NCI-H2196 (cell line): ENCODE measurements at regions not wholly inside any gene's neighbourhood (a gene's known extent, or its start where the extent isn't known, plus 50 kb on each side); places are given as distances from the start of the nearest gene placed in this dataset.
"Not testable (repeated sequence)": the region's sequence is repeated elsewhere in the genome, so short reads cannot be mapped to it uniquely, and the experiment has no call there.

ENCODE experiments used
- DNase-seq: peaks from one replicate; lab custom pipeline; 2025; ENCODE audit not compliant: unreplicated experiment; lab: John Stamatoyannopoulos, UW

- DNase-seq: no peak
Observed at GRCh38 chr7:65254061-65254460, 119.6 kb upstream of the ZNF92 start.

DNA sequence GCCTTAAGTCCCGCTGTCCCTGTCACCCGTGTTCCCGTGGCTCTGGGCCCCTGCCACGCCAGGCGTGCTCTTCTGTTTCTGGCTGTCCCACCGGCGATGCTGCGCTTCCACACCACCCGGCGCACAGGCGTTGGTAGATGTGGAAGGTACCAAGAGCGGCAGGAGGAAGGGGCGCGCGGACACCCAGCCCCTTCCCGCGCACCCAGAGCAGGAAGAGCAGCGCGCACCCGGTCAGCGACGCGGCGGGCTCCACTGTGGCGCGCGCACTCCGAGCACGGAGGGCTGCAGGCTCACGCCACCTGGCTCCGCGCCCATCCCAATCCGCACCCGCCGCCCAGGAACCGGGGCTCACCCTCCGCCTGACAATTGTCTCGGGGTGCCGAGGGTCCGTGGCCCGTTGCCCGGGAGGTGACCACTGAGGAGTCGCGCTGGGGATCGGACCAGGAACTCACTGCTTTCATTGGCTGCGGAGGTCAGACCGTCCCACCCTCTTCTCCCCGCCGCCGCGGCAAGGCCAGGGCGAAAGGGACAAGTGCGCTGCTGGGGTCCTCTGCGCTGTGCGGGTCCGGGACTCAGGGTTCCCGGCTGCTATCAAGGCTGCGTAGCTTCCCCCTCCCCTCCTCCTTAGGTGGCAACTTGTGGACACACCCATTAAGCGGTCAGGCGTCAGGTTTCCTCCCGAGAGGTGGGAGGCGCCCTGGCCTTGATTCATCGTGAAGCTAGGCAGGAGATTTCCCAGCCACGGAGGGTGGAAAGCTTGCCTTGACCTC lies 121.6 kb upstream of the ZNF92 start:
- DNase-seq: peak; percentile 85

GRCh38 chr7:65250697-65251395 lies 122.8 kb upstream of the ZNF92 start:
- no peak for DNase-seq

- no peak for DNase-seq
Observed at GRCh38 chr7:65250216-65250615, 123.4 kb upstream of the ZNF92 start.

DNA sequence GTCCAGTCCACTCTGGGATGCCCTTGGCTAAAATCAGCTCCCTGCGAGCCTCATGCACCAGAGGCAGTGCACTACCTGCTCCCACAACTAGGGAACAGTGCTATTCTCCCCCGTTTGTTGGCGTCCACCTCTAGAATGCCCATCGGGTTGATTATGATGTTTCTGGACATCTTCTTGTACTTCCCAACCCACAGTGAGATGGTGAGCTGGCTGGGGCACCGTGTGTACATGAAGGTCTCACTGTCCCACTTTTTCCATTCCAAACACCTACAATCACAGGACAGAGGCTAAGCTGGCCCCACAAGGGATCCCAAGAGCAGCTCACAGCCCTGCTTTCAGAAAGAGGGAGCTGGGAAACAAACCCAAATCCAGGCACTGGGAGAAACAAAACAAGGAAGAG lies 126.2 kb upstream of the ZNF92 start:
- no peak for DNase-seq

GRCh38 chr7:65239707-65240352 lies 133.8 kb upstream of the ZNF92 start:
- DNase-seq: peak; percentile 74

GRCh38 chr7:65239324-65239706 lies 134.3 kb upstream of the ZNF92 start:
- no peak for DNase-seq

- DNase-seq: no peak
Observed at GRCh38 chr7:65238785-65239184, 134.9 kb upstream of the ZNF92 start.

DNA sequence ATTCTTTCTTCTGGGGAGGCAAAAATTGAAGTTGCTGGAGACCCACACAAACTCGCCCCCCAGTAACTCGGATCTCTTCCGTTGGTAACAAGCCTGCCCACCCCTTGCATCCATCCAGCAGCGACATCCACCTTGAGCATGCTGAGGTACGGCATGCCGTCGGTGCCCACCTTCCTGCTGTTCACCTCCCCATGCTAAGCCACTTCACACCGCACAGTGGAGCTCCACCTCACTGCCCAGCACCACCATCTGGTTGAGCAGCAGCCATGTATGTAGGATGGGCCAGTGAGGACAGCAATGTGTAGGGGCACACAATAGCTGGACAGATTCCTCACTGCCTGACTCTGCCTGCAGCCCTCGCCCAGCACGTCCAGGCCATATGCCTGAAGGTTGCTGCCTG lies 138.1 kb upstream of the ZNF92 start:
- DNase-seq: no peak

DNA sequence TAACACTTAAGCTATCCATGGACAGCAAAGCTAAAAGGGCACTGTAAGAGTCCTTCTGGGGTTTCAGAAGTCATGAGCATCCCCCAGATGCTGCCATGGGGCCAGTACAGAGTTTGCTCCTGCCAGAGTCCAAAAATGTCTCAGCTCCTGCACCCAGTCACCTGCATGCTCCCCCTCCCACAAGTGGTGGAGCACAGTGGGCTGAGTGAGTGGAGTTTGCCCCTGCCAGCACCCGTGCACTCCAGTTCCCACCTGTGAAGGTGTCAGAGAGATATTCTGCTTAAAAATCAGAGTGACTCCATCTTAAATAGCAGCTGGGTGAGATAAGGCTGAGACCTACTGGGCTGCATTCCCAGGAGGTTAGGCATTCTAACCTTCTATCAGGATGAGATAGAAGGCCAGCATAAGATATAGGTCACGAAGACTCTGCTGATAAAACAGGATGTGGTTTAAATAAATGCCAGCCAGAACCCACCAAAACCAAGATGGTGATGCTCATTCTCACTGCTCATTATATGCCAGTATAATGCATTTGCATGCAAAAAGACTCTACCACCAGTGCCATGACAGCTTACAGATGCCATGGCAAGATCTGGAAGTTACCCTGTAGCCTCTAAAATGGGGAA lies 140.1 kb upstream of the ZNF92 start:
- DNase-seq: no peak

DNA sequence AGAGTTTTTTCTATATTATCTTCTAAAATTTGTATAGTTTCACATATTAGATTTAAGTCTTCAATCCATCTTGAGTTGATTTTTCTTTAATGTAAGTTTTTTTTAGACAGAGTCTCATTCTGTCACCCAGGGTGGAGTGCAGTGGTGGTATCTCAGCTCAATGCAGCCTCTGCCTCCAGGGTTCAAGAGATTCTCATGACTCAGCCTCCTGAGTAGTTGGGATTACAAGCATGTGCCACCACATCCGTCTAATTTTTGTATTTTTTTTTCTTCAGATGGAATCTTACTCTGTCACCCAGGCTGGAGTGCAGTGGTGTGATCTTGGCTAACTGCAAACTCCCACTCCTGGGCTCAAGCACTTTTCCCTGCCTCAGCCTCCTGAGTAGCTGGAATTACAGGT lies 143.4 kb upstream of the ZNF92 start:
- no peak for DNase-seq

- no peak for DNase-seq
Observed at GRCh38 chr7:65225422-65226006, 148.1 kb upstream of the ZNF92 start.

GRCh38 chr7:65222655-65223054 lies 151.0 kb upstream of the ZNF92 start:
- DNase-seq: no peak

GRCh38 chr7:65221683-65222082 lies 152.0 kb upstream of the ZNF92 start:
- DNase-seq: no peak

- no peak for DNase-seq
Observed at GRCh38 chr7:65219623-65220022, 154.0 kb upstream of the ZNF92 start.

DNA sequence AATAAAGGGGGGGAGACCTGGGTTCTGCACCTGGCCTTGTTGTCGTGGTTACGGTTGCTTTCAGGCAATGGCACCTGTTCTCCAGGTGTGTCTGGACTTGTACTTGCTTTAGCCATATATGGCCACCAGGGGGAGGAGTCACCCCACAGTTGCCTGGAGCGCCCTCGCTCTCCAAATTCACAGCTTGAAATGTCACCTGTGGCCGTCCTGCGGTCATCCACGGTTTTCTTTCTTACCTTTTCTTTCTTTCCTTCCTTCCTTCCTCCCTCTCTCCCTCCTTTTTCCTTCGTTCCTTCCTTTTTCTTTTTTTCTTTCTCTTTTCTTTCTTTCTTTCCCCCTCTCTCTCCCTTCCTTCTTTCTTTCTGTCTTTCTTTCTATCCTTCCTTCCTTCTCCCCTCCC lies 157.2 kb upstream of the ZNF92 start:
- DNase-seq: peak; percentile 79

DNA sequence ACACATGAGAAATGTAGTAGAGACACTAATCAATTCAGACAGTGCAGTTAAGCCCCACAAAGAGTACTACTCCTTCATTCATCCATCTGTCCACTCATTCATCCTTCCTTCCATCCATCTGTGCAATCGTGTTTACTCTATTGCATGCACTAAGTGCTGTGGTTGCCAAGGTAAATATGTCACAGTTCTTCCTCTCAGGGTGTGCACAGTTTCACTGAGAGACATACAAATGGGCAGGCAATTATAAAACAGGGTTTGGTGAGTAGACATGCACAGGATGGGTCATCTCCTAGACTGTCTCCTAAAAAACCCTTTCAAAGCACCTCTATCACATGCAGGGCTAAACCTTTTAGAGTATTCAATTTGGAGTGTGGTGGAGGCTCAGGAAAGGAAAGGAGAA lies 160.4 kb upstream of the ZNF92 start:
- not testable (repeated sequence) for DNase-seq

DNA sequence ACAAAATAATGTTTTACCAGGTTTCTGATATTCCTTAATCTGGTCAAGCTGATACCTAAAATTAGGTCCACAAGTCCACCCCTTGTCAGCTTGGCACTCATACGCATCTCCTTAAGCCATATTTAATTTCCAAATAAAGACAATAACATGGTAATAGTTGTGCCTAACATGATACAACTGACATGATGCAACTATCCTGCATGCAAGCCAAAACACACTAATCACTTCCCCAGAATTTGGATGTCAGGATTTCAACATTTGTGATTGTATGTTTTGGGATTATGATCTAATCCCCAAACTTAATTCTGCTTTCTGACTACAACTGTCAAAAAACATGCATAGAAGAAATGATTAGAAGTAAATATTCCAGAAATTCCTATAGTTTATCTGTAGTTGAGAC lies 174.4 kb upstream of the ZNF92 start:
- DNase-seq: not testable (repeated sequence)

GRCh38 chr7:65193334-65194058 lies 180.2 kb upstream of the ZNF92 start:
- DNase-seq: not testable (repeated sequence)

DNA sequence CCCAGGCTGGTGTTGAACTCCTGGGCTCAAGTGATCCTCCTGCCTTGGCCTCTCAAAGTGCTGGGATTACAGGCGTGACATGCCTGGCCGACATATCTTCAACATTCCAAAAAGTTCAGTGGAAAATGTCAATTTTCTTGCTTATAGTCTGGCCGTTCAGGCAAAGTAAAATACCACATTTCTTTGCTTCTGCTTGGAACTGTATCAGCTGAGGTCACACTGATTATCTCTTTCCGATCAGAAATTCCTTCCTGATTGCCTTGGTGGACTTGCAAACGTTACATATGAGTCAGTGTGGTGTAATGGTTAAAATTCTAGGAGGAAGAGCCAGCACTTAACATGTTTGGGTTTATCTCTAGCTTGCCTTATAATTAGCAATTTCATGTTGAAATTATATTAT lies 170.6 kb upstream of the ERV3-1 start:
- DNase-seq: not testable (repeated sequence)

DNA sequence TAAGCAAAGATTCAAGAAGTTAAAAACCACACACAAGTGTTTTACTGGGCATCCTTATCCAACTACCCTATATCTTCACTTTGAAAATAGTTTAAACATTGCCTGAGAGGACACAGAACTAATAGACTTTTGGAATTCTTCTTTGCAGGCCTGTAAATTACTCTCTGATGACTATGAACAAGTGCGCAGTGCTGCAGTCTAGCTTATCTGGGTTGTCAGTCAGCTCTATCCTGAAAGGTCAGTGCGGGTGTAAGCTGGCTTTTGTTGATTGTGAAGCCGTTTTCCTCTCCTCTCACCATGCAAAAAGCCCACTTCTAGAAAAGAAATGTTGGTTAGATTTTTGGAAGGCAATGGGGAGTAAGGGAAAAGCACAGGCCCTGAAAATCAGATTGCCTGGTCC lies 143.6 kb upstream of the ERV3-1 start:
- not testable (repeated sequence) for DNase-seq
